HepG2 (cell line): ENCODE measurements at regions not wholly inside any gene's neighbourhood (a gene's known extent, or its start where the extent isn't known, plus 50 kb on each side); places are given as distances from the start of the nearest gene placed in this dataset.

Source experiments
- ATAC-seq: fragments of 200-7000 bp; cut with Tn5 transposase; 3 replicates; pipeline ENCODE4 v1.9.1; 2020; ENCODE audit warnings: mild to moderate bottlenecking, moderate library complexity
- BruUV-seq: library from RNA; stranded (reverse); fragments of 400-500 nt; replicated peaks from 2 replicates; lab custom pipeline; 2021; lab: Mats Ljungman, UMichigan
- CTCF ChIA-PET: fragments of 300-600 bp; formaldehyde crosslinking; extraction: SDS; loops from one replicate; lab custom pipeline; 2021; ENCODE audit warnings: low total read pairs, inconsistent platforms, low intra/inter-chr PET ratio; lab: Yijun Ruan, JAX
- POLR2A ChIA-PET: fragments of 350-600 bp; sonication (Branson Sonifier 250); formaldehyde crosslinking; loops from one replicate; lab custom pipeline; 2020; ENCODE audit warnings: antibody characterized with exemption, inconsistent platforms; lab: Yijun Ruan, JAX
- DNase-seq: peaks from one replicate; pipeline ENCODE4 v3.0.0-alpha.2; 2015; ENCODE audit warnings: low spot score
- FAIRE-seq: peaks from 3 replicates; lab custom pipeline; 2011; peaks lifted over from hg19 to GRCh38; lab: Jason Lieb, UNC
- H2AFZ ChIP-seq: one replicate; pipeline ENCODE4 v1.6.1; 2011; ENCODE audit warnings: low read length, inconsistent platforms
- H3K27ac ChIP-seq: fragments of 300-600 bp; 3 replicates; pipeline ENCODE4 v1.8.0; 2011; ENCODE audit warnings: mixed run types, mild to moderate bottlenecking, mixed read lengths, low read length, inconsistent platforms; ENCODE audit not compliant: insufficient read depth; ENCODE audit errors: extremely low read length
- H3K27me3 ChIP-seq, 2 experiments: fragments of 200-600 bp in 1 of 2; 2 replicates in 1 of 2; 3 replicates in 1 of 2; pipeline versions ENCODE4 v1.6.0 to v1.8.0; 2011; ENCODE audit warnings: low read length in 2 of 2, mild to moderate bottlenecking in 2 of 2, moderate library complexity in 2 of 2, inconsistent platforms in 1 of 2; ENCODE audit not compliant: insufficient read depth in 2 of 2, control insufficient read depth in 1 of 2
- H3K36me3 ChIP-seq, 2 experiments: fragments of 200-600 bp in 1 of 2; replicated peaks in 1 of 2; 2 replicates in 1 of 2; 3 replicates in 1 of 2; pipeline versions ENCODE4 v1.5.1 to v1.8.0; 2011; ENCODE audit warnings: low read length in 2 of 2, inconsistent platforms in 1 of 2; ENCODE audit not compliant: insufficient read depth in 2 of 2, control insufficient read depth in 1 of 2
- H3K4me1 ChIP-seq: 2 replicates; pipeline ENCODE4 v1.5.1; 2012; ENCODE audit warnings: low read length, inconsistent platforms; ENCODE audit not compliant: insufficient read depth
- H3K4me2 ChIP-seq: 2 replicates; pipeline ENCODE4 v1.6.0; 2011; ENCODE audit warnings: low read depth, low read length, inconsistent platforms
- H3K4me3 ChIP-seq, 3 experiments: fragments of 200-600 bp in 1 of 3; sonication (generic), shearing (Covaris generic) in 1 of 3; replicated peaks in 1 of 3; 2 replicates each; pipeline ENCODE4 v1.5.1; 2011 to 2016; ENCODE audit warnings: low read length in 3 of 3, inconsistent platforms in 2 of 3, low read depth in 2 of 3, mild to moderate bottlenecking in 2 of 3, control low read depth in 1 of 3, mixed read lengths in 1 of 3; ENCODE audit not compliant: insufficient read depth in 1 of 3
- H3K79me2 ChIP-seq: one replicate; pipeline ENCODE4 v1.6.1; 2011; ENCODE audit warnings: low read length, inconsistent platforms; ENCODE audit not compliant: insufficient read depth
- H3K9ac ChIP-seq: 2 replicates; pipeline ENCODE4 v1.6.0; 2011; ENCODE audit warnings: mild to moderate bottlenecking, low read depth, low read length, inconsistent platforms; ENCODE audit not compliant: insufficient read depth
- H3K9me3 ChIP-seq: 2 replicates; pipeline ENCODE4 v1.5.1; 2012; ENCODE audit warnings: mild to moderate bottlenecking, low read length
- H4K20me1 ChIP-seq: 2 replicates; pipeline ENCODE4 v1.6.0; 2011; ENCODE audit warnings: inconsistent platforms, mild to moderate bottlenecking, low read length, moderate library complexity; ENCODE audit not compliant: insufficient read depth
- DPF2 ChIP-seq: sonication (generic); formaldehyde crosslinking; IDR thresholded peaks from 2 replicates; pipeline ENCODE4 v1.4.0; 2020; ENCODE audit warnings: mild to moderate bottlenecking, low read depth, missing genetic modification reagents, borderline replicate concordance
- FOSL2 ChIP-seq: sonication (generic); formaldehyde crosslinking; IDR thresholded peaks from 2 replicates; pipeline ENCODE4 v1.4.0; 2020; ENCODE audit warnings: missing genetic modification reagents
- GATAD2A ChIP-seq: IDR thresholded peaks from 2 replicates; pipeline ENCODE4 v1.6.1; 2016
- NPAS2 ChIP-seq: sonication (generic); formaldehyde crosslinking; IDR thresholded peaks from 2 replicates; pipeline ENCODE4 v1.8.0; 2022; ENCODE audit warnings: mild to moderate bottlenecking, missing genetic modification reagents, borderline replicate concordance
- PHF8 ChIP-seq: sonication (generic); formaldehyde crosslinking; IDR thresholded peaks from 2 replicates; pipeline ENCODE4 v1.5.0; 2020; ENCODE audit warnings: missing genetic modification reagents
- SMARCE1 ChIP-seq: fragments of 450-650 bp; IDR thresholded peaks from 2 replicates; pipeline ENCODE4 v1.6.1; 2017; ENCODE audit warnings: borderline replicate concordance
- SP5 ChIP-seq: IDR thresholded peaks from 2 replicates; pipeline ENCODE4 v1.6.1; 2016; ENCODE audit warnings: low read depth, borderline replicate concordance
- WIZ ChIP-seq: sonication (generic); formaldehyde crosslinking; IDR thresholded peaks from 2 replicates; pipeline ENCODE4 v1.5.1; 2020; ENCODE audit warnings: mild to moderate bottlenecking, missing genetic modification reagents
- XBP1 ChIP-seq: sonication (generic); formaldehyde crosslinking; IDR thresholded peaks from 2 replicates; pipeline ENCODE4 v1.5.0; 2020; ENCODE audit warnings: missing genetic modification reagents
- ZBTB7B ChIP-seq: sonication (generic); formaldehyde crosslinking; IDR thresholded peaks from 2 replicates; pipeline ENCODE4 v1.4.0; 2020; ENCODE audit warnings: missing genetic modification reagents
- ZFP36 ChIP-seq: fragments of 150-350 bp; IDR thresholded peaks from 2 replicates; pipeline ENCODE4 v1.6.1; 2018; ENCODE audit warnings: borderline replicate concordance, low read length, low read depth; ENCODE audit not compliant: partially characterized antibody
- ZFP37 ChIP-seq: sonication (generic); formaldehyde crosslinking; IDR thresholded peaks from 2 replicates; pipeline ENCODE4 v1.4.0; 2020; ENCODE audit warnings: missing genetic modification reagents, borderline replicate concordance
- ZNF3 ChIP-seq: IDR thresholded peaks from 2 replicates; pipeline ENCODE4 v1.7.0; 2017; ENCODE audit warnings: inconsistent platforms
- ZNF335 ChIP-seq: sonication (generic); formaldehyde crosslinking; IDR thresholded peaks from 2 replicates; pipeline ENCODE4 v1.4.0; 2020; ENCODE audit warnings: missing genetic modification reagents
- ZNF451 ChIP-seq: sonication (generic); formaldehyde crosslinking; IDR thresholded peaks from 2 replicates; pipeline ENCODE4 v1.5.0; 2020; ENCODE audit warnings: mild to moderate bottlenecking, missing genetic modification reagents
- ZNF607 ChIP-seq: sonication (generic); formaldehyde crosslinking; IDR thresholded peaks from 2 replicates; pipeline ENCODE4 v1.5.1; 2020; ENCODE audit warnings: missing genetic modification reagents, mild to moderate bottlenecking, borderline replicate concordance
- ZNF704 ChIP-seq: sonication (generic); formaldehyde crosslinking; IDR thresholded peaks from 2 replicates; pipeline ENCODE4 v1.8.1; 2023; ENCODE audit warnings: mild to moderate bottlenecking, inconsistent platforms, moderate library complexity, missing genetic modification reagents, borderline replicate concordance
- ZSCAN20 ChIP-seq: sonication (generic); formaldehyde crosslinking; IDR thresholded peaks from 2 replicates; pipeline ENCODE4 v1.4.0; 2020; ENCODE audit warnings: missing genetic modification reagents, mild to moderate bottlenecking, borderline replicate concordance
- WGBS: methylation state at CpG from one replicate; pipeline ENCODE4 v1.1.6; 2017; ENCODE audit warnings: low lambda C conversion rate; 5-methylcytosine and 5-hydroxymethylcytosine counted together
- in situ Hi-C: cut with HindIII; loops from 2 replicates; pipeline ENCODE4 v1.10.0; 2017; ENCODE audit warnings: low pct_unique_long_range_greater_than_20kb; ENCODE audit not compliant: extremely low pct_ligation_motif_present
- intact Hi-C: fragments of 100-400 bp; cut with micrococcal nuclease; formaldehyde crosslinking; loops from one replicate; pipeline ENCODE4 v1.10.0; 2022; ENCODE audit not compliant: unreplicated experiment
- TF ChIP-seq, protein P1 (sequence below): IDR thresholded peaks from 2 replicates; pipeline ENCODE4 v1.6.1; 2016; ENCODE audit warnings: missing genetic modification reagents, missing compliant biosample characterization

GRCh38 chr5:106780355-106780754, 890.4 kb downstream of the EFNA5 start:
- Histone ChIP-seq H3K27ac (no peak overlapping the region), H3K4me3 (no peak overlapping the region), H3K4me1 (no peaks in the 10 kb centered on the region), H4K20me1 (no peaks in the 10 kb centered on the region), H3K79me2 (no peaks in the 10 kb centered on the region), H3K36me3 (no peaks in the 10 kb centered on the region), H2AFZ (no peak overlapping the region), H3K9ac (no peak overlapping the region), H3K9me3 (no peaks in the 10 kb centered on the region), H3K27me3 (no peaks in the 10 kb centered on the region)
- WGBS: 6% methylated on average over 2 of the region's 2 CpGs
- intact Hi-C loops: no loop called here
- no peak for DNase-seq
- no TSS peak for BruUV-seq
- ChIA-PET CTCF (no interaction called here), POLR2A (no interaction called here)
- ATAC-seq: no peak
- FAIRE-seq: no peak
- in situ Hi-C loops: no loop called here
- no peak for TF ChIP-seq WIZ
- TF ChIP-seq ZNF335 (CRISPR knock-in tag): no peak
- no peak for TF ChIP-seq GATAD2A
- no peak for TF ChIP-seq DPF2 (CRISPR knock-in tag)
- TF ChIP-seq XBP1 (CRISPR knock-in tag): no peak
- no peak for TF ChIP-seq ZBTB7B (CRISPR knock-in tag)
- TF ChIP-seq, protein P1, sequence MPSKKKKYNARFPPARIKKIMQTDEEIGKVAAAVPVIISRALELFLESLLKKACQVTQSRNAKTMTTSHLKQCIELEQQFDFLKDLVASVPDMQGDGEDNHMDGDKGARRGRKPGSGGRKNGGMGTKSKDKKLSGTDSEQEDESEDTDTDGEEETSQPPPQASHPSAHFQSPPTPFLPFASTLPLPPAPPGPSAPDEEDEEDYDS: no peak
- TF ChIP-seq SMARCE1: no peak
- no peak for TF ChIP-seq ZNF704 (CRISPR knock-in tag)
- no peak for TF ChIP-seq FOSL2
- no peak for TF ChIP-seq ZNF607 (CRISPR knock-in tag)
- TF ChIP-seq ZNF451 (CRISPR knock-in tag): no peak
- TF ChIP-seq ZNF3 (CRISPR knock-in tag): no peak
- TF ChIP-seq ZFP36: no peak
- no peak for TF ChIP-seq NPAS2 (CRISPR knock-in tag)
- no peak for TF ChIP-seq PHF8 (CRISPR knock-in tag)
- TF ChIP-seq ZSCAN20 (CRISPR knock-in tag): no peak
- TF ChIP-seq SP5: no peak
- no peak for TF ChIP-seq ZFP37 (CRISPR knock-in tag)
- TF ChIP-seq, all 625 proteins: peak for 0
- H3K4me2 ChIP-seq: no peak overlapping the region
